ENCODE measurements at regions not wholly inside any gene's neighbourhood (a gene's known extent, or its start where the extent isn't known, plus 50 kb on each side); places are given as distances from the start of the nearest gene placed in this dataset.

DNA sequence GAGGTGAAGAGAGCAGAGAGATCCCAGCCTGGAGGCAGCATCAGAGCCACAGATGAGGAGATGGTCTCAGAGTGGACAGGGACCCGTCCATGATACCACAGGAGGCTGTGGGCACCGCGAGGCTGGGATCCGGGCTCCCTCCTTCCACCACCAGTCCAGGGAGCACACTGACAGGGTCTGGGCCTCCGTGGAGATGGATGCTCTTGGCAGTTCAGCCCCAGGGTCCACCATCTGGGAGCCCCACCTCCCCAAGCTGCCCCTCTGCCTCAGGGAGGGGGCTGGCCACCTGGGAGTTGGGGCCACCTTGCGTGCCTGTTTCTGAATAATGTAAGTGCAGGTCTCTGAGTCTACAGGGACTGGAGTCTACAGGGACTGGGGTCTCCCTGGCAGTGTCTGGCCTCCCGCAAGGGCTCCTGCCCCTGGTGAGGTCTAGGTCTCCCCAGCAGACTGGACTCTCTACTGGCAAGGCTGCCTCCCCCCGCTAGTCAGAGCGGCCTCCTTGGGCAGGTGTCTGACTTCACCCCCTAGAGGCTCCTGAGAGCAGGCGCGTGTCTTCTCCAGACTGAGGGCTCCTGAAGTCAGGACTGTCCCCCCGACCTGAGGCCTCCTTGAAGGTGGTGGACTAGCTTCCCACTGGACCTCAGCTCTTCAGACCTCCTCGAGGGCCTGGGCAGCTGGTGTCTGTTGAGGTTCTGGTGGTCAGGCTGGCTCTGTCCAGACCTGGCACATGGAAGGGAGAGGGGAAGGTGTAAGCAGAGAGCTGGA lies 218.5 kb downstream of the PTPRU start:
- FAIRE-seq: no peak
- DNase-seq (ENCODE audit: insufficient read length, low spot score): no peak
- TF ChIP-seq, protein P1, sequence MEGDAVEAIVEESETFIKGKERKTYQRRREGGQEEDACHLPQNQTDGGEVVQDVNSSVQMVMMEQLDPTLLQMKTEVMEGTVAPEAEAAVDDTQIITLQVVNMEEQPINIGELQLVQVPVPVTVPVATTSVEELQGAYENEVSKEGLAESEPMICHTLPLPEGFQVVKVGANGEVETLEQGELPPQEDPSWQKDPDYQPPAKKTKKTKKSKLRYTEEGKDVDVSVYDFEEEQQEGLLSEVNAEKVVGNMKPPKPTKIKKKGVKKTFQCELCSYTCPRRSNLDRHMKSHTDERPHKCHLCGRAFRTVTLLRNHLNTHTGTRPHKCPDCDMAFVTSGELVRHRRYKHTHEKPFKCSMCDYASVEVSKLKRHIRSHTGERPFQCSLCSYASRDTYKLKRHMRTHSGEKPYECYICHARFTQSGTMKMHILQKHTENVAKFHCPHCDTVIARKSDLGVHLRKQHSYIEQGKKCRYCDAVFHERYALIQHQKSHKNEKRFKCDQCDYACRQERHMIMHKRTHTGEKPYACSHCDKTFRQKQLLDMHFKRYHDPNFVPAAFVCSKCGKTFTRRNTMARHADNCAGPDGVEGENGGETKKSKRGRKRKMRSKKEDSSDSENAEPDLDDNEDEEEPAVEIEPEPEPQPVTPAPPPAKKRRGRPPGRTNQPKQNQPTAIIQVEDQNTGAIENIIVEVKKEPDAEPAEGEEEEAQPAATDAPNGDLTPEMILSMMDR (IDR thresholded peaks at IDR 0.05; ENCODE audit: insufficient read depth, missing control alignments): no peak

DNA sequence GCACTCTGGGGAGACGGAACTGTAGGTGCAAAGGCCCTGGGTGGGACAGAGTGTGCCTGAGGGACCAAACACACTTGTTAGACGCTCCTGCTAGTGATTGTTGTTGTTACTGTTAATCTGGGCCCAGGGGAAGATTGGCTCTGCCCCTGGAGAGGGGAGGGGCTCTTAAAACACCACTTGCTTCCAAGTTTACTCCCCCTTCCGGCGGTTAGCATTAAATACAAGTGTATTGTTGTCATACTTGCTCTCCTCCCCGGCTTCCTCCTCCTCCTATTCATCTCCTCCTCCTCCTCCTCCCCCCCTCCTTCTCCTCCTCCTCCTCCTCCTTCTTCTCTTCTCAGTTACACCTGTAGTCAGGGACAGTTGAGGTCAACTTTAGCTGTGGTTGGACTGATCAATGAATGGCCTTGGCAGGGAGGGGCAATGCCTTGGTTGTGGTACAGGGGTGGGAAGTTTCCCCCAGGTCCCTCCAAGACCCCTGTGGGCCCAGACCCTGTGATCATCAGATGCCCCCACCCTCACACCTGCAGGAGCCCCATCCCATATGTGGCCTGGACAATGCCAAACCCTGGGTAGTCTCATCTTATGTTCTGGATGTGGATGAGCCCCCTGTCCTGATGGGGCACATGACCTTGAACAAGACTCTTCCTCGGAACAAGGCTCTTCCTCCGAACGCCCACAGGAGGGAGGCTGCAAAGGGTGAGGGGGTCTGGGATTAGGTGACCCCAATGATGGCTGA lies 217.3 kb downstream of the PTPRU start:
- TF ChIP-seq, protein P1 (IDR thresholded peaks at IDR 0.05; ENCODE audit: insufficient read depth, missing control alignments): peak; percentile 58
- DNase-seq (ENCODE audit: insufficient read length, low spot score) (peak; percentile 82), FAIRE-seq (no peak)

DNA sequence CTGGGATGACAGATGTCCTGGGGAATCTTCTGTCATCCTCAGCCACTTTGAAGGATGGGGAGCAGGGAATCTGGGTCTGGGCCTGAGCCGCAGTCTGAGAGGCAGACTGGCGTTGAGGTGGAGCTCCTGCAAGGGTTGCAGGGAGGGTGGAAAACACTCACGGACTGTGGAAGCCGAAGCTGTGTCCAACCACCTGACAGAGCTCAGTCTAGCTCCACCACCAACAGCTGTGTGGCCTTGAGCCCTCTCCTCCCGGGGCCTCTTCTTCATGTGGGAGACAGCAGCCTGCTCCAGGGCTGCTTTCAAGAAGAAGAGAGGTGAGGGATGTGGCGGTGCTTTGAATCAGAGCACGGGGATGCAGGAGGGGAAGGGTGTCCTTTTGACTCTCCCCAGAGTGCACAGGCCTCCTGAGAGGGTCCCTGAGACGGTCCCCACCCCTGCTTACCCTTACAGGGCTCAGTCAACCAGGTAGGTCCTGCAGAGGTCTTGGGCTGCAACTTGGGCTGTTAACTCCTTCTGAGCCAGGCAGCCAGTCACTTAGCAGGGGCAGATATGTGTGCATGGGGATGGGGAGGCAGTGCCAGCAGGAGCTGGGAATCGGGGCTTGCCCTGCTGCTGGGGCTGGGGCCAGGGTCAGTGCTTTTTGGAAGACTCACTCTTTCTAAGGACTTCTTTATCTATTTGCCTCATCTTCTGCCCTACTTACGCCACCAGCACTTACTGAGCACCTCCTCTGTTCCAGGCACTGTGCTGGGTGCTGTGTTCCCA lies 216.3 kb downstream of the PTPRU start:
- TF ChIP-seq, protein P1 (IDR thresholded peaks at IDR 0.05; ENCODE audit: insufficient read depth, missing control alignments): no peak
- FAIRE-seq (no peak), DNase-seq (ENCODE audit: insufficient read length, low spot score) (no peak)

DNA sequence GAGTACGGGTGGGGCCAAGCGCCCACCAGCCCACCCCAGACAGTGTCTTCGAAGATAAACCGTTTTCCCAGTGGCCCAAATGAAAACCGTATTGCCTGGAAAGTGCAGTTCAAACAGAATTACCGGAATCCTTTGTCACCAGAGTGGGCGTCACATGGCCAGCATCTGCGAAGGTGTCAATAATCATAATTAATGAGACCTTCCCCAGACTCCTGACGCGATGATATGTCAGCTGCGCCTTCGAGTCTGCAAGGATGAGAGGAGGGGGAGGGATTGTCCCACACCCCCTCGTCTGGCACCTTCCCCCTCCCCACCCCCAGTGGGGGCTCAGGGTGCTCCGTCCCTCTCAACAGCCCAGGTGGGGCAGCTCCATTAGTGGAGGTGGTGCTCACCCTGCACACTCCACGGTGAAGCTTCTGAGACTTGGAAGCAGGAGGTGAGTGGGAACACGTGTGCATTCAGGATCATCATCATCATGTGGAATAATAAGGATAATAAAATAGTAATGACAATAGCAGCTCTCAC lies 215.1 kb downstream of the PTPRU start:
- FAIRE-seq (no peak), DNase-seq (ENCODE audit: insufficient read length, low spot score) (no peak)
- TF ChIP-seq, protein P1 (IDR thresholded peaks at IDR 0.05; ENCODE audit: insufficient read depth, missing control alignments): no peak

DNA sequence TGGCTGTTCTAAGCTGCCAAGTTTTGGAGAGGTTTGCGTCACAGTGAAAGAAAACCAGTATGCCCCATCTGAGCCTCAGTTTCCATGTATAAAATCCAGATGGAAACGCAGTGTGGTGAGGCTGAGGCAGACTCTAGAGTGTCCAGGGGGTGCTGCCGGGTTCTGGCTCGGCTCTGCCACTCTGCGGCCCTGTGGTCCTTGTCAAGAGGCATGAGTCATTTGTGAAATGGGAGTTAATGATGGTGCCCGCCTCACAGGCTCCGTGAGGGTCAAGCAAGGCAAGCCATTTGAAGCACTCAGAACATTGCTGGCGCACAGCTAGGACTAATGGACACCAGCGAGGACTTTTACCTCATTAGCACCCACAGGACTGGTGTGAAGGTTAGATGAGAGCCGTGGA lies 214.3 kb downstream of the PTPRU start:
- DNase-seq (ENCODE audit: insufficient read length, low spot score): no peak
- TF ChIP-seq, protein P1 (IDR thresholded peaks at IDR 0.05; ENCODE audit: insufficient read depth, missing control alignments): no peak
- FAIRE-seq: no peak

DNA sequence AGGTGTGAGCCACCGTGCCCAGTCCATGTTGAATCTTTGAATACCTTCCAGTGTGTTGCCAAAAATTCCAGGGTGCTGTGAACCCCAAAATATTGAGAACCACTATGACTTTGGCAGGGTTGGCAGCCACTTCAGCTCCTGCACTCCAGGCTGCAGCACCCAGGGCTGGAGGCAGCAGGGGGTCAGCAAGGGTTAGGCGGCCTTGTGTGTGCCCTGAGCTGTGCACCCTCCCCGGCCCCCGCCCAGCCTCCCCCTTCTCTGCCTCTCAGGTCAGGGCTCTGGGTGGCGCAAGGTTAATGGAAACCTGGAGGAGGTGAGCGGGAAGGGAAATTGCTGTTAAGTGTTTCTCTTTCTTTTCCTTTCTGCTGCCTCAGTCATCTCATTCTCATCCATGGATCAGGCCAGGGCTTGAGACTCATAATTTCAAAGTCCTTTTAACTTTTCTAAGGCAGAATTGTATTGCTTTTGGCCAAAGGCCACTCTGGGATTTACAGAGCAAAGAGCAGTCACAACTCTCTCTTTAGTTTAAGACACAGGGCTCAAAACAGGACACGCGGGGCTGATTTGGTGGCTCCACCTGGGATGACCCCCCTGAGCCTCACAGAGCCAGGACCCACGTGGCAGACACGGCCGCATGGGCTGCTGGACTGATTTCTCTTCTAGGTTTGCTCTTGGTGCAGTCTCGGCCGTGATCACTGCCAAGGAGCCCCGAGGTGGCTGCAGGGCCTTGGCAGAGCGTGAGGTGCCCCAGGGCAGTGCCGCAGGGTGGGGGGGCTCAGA lies 212.3 kb downstream of the PTPRU start:
- no peak for DNase-seq (ENCODE audit: insufficient read length, low spot score)
- TF ChIP-seq, protein P1 (IDR thresholded peaks at IDR 0.05; ENCODE audit: insufficient read depth, missing control alignments): no peak
- FAIRE-seq: no peak

Measured in D721Med (cell line).